LNCAP (cell line): ENCODE measurements at regions not wholly inside any gene's neighbourhood (a gene's known extent, or its start where the extent isn't known, plus 50 kb on each side); places are given as distances from the start of the nearest gene placed in this dataset.

Experiments used
- TF ChIP-seq, protein P1 (sequence below): fragments of 450-650 bp; IDR thresholded peaks from 2 replicates; pipeline ENCODE4 v1.5.1; 2017; ENCODE audit warnings: mild to moderate bottlenecking

DNA sequence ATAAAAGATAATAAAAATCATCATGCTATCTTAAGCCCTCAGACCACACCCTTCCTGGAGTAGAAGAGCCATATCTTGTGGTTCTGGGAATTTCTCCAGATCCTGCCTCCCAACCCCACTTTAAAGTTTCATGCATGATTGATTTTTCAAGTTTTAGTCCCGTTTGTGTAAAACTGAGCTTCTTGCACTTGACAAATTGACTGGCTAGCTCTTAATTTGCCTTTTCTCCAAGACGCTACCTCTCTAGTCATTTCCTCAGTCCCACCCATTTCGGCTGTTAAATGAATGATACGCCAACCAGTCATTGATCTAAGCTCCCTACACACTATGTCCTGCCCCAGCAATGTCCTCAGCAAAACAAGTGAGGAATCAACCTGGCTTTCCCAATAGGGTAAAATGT is 71.8 kb upstream of the TEAD1 start:
- TF ChIP-seq, protein P1, sequence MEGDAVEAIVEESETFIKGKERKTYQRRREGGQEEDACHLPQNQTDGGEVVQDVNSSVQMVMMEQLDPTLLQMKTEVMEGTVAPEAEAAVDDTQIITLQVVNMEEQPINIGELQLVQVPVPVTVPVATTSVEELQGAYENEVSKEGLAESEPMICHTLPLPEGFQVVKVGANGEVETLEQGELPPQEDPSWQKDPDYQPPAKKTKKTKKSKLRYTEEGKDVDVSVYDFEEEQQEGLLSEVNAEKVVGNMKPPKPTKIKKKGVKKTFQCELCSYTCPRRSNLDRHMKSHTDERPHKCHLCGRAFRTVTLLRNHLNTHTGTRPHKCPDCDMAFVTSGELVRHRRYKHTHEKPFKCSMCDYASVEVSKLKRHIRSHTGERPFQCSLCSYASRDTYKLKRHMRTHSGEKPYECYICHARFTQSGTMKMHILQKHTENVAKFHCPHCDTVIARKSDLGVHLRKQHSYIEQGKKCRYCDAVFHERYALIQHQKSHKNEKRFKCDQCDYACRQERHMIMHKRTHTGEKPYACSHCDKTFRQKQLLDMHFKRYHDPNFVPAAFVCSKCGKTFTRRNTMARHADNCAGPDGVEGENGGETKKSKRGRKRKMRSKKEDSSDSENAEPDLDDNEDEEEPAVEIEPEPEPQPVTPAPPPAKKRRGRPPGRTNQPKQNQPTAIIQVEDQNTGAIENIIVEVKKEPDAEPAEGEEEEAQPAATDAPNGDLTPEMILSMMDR: no peak

GRCh38 chr11:12603143-12604088 is 70.8 kb upstream of the TEAD1 start:
- TF ChIP-seq, protein P1: no peak

- TF ChIP-seq, protein P1: no peak
Measured at GRCh38 chr11:12604557-12605153, 69.6 kb upstream of the TEAD1 start.

DNA sequence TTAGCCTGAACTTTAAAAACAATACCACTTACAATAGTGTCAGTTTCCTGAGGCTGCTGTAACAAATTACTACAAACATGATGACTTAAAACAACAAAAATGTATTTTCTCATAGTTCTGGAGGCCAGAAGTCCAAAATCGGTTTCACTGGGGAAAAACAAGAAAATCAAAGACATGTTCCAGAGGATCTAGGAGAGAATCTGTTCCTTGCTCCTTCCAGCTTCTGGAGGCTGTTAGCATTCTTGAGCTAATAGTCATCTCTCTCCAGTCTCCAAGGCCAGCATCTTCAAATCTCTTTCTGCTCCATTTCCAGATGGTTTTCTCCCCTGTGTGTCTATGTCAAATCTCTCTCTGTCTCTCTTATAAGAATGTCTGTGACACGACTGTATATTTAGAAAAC is 67.6 kb upstream of the TEAD1 start:
- TF ChIP-seq, protein P1: no peak

- TF ChIP-seq, protein P1: no peak
Measured at GRCh38 chr11:12611352-12611751, 62.9 kb upstream of the TEAD1 start.

DNA sequence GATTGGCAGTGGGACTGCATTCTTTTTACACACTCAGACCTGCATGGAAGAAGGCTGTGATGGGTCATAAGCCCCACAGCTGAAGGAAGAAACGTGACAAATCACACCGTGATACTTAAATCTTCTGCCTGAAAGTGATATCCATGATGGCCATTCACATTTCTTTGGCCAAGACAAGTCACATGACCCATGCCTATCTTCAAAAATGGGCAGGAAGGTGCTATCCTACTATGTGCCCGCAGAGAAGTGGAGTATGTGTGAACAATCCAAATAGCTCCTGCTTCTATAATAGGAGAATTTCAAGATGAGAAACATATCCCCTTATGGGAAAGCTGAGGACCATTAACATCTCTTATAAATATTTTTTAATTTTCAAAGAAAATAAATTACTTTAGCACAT is 56.6 kb upstream of the TEAD1 start:
- TF ChIP-seq, protein P1: no peak

DNA sequence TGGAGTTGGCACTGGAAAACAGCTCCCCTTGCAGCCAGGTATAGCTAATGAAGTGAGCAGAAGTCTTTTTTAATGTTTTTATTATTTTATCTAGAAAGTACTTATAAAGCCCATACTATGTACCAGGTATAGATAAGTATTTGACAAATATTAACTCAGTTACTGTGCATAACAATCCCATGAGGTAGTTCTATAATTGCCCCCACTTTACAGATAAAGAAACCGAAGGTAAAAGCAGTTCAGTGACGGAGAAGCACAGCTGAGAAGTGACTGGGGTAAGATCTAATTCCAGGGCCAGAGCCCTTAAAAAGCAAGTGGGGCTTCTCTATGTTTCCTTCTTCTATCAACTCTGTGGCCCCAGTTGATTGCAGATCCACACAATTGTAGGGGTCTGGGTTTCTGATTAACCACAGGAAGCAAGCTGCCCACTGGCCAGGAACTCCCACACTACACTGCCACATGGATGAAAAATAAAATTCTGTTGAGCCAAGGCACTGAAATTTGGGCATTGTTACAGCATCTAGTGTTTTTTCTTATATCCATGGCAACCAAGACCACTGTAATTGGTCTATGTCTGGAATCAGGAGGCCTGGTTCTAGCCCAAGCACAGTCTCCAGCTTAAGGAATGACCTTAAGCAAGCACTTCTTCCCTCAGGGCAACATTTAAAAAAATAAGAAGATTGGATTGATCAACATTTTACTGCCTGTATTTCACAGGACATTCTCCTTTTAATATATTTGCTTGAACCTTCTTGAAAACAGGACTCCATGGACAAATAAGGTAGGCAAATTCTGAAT is 55.3 kb upstream of the TEAD1 start:
- TF ChIP-seq, protein P1: no peak
